GM19324 (cell line): ENCODE measurements at regions not wholly inside any gene's neighbourhood (a gene's known extent, or its start where the extent isn't known, plus 50 kb on each side); places are given as distances from the start of the nearest gene placed in this dataset.
"Not testable (repeated sequence)": the region's sequence is repeated elsewhere in the genome, so short reads cannot be mapped to it uniquely, and the experiment has no call there.

Source experiments
- ATAC-seq: cut with Tn5 transposase; IDR thresholded peaks from one replicate; pipeline ENCODE4 v1.9.1; 2021; ENCODE audit warnings: mild to moderate bottlenecking, moderate library complexity; ENCODE audit not compliant: unreplicated experiment, low FRiP score

GRCh38 chr1:61028136-61028535 is 54.2 kb upstream of the NFIA start:
- no peak for ATAC-seq

DNA sequence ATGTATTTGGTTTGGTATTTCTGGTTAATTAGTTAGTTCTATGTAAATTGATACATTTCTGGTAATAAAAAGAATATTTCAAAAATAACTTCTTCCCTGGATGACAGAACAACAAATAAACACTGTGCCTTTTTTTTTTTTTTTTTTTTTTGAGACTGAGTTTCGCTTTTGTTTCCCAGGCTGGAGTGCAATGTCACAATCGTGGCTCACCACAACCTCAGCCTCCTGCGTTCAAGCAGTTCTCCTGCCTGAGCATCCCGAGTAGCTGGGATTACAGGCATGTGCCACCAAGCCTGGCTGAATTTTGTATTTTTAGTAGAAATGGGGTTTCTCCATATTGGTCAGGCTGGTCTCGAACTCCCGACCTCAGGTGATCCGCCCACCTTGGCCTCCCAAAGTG is 64.3 kb upstream of the NFIA start:
- ATAC-seq: not testable (repeated sequence)

- ATAC-seq: no peak
These were observed 64.7 kb upstream of the NFIA start for GRCh38 chr1:61017651-61018050.

- ATAC-seq: no peak
These were observed 68.3 kb upstream of the NFIA start for GRCh38 chr1:61013946-61014667.

GRCh38 chr1:61013189-61013945 is 69.0 kb upstream of the NFIA start:
- no peak for ATAC-seq

DNA sequence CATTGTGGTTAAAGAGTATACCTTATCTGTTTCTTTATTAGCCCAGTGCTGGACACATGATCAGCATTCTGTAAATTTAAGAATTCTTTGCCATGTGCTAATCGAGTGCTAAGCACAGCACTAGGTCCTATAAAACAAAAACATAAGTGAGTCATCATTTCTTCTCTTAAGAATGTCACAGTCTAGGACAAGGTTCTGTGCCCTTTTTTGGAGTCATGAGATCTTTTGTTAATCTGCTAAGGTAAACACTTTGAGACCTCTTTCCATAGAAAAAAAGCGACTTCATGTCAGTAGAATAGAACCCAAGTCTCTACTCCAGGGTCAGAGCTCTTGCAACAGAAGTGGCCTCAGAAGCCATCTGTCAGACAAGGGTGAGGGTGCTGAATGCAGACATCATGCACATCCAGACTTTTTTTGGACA is 70.0 kb upstream of the NFIA start:
- no peak for ATAC-seq

DNA sequence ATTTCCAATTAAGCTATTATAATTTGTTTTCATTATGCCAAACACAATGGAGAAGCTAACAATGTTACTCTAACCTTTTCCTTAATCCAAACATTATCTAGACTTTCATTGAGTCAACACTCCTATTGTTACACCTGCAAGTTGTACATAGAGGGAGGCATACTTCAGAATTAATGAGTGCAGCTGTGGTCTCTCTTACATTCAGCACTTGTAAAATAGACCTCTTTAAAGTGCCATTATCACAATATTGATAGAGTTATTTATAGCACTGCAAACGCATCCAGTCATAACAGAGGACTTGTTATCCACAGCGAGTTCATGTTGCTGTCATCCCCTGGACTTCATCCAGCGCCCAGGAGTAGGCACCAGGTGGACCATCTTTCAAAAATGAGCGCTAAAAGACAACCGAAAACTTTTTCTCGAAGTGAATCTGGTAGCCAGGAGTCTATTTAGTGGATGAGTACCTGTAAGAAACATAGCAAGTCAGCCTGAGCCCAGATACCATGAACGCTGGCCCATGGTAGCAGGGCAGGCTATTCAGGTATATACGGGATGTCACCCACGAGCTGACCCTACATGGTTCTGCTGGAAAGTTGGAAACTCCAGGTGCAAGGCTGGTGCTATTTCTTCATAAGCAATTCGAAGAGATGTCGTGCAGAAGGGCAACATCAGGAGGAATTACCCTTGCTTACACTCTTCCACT is 70.6 kb upstream of the NFIA start:
- ATAC-seq: no peak

DNA sequence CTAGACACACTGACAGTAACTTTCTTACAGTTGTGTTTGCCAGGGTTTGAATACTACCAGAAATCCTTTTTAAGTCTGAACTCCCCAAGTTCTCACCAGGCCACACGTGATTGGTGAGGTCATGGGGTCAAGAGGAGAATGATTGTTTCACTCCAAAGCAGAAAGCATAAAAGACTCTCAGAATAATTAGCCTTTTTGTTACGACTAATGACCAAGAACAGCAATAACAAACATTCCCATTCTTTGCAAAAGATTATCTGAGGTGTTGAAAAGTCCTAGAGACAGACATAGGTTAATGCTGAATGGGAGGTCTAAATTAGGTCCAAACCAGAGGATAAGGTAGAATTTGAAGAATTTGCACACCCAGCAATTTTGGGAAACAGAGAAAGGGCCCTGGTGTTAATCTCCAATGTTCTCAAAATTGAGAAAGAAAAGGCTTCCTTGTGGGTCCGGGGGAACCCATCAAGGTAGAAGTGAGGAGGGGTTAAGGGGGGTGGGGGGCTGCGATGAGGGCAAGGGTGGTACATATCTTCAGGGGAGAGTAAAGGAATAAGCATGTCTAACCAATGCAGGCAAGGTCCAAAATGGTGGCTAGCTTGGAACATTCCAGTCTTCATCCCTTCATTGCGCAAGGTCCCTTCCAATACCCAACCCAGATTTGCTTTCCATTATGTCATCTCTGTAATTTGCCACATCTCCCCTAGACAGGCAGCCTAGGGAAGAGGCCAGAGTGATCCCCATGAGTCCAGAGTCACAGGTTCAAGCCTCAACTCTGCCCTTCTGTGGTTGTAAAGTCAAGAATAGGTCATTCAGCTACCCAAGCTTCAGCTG is 74.6 kb upstream of the NFIA start:
- no peak for ATAC-seq

DNA sequence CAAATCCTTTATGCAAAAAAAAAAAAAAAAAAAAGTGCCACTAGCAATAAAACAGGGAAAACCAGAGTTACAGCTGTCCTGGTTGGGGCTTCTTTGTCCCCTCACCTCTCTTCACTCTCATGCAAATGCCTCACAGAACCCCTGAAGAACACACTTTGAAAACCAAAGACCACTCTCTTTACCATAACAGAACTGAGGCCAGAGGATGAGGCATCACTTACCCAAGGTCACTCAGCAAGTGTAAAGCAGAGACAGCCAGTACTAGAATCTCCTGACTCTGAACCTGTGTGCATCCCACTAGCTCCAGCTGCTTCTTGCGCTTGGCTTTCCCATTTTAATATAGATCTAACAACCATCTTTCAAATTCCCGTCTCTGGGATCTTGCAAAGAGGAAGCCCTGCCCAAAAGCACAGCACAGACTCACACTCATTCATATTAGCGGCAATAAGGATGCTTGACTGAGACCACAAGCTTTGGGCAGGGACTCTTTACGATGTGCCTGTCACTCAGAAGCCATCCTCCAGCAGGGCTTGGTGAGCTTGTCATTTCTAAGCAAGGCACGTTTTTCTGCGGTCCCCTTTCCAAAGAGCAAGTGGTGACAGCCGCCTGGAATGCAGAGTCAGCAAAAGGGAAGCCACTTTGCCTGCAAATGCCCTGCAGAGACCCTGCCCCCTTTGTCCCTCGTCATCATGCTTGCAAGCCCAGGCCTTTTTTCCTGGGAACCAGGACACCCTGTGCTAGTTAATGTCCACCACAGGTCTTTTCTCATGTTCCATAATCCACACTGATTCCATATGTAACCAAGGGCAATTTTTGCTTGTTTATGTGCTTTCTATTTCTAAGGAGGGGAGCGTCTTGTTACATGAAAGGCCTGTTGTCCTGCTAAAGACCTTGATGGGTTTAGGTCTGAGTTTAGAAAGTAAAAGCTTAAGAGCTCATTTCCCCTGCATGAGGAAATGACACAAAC is 76.5 kb upstream of the NFIA start:
- ATAC-seq: no peak

- ATAC-seq: no peak
These were observed 77.9 kb upstream of the NFIA start for GRCh38 chr1:61004262-61005003.

- ATAC-seq: no peak
These were observed 82.0 kb upstream of the NFIA start for GRCh38 chr1:61000327-61000726.

- ATAC-seq: no peak
These were observed 83.6 kb upstream of the NFIA start for GRCh38 chr1:60998786-60999185.

GRCh38 chr1:60994828-60995492 is 87.4 kb upstream of the NFIA start:
- no peak for ATAC-seq

DNA sequence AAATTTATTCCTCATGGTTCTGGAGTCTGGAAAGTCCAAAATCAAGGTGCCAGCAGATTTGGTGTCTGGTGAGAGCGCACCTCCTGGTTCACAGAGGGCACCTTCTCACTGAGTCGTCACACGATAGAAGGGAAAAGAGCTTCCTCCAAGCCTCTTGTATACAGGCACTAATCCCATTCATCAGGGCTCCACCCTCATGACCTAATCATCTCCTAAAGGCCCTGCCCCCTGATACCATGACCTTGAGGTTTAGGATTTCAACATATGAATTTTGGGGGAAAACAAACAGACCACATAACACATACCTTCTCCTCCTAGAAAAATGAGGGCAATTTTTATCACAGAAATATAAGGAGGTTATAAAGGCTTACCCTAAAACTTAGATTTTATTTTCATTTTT is 88.0 kb upstream of the NFIA start:
- ATAC-seq: no peak

GRCh38 chr1:60992165-60992564 is 90.2 kb upstream of the NFIA start:
- no peak for ATAC-seq

DNA sequence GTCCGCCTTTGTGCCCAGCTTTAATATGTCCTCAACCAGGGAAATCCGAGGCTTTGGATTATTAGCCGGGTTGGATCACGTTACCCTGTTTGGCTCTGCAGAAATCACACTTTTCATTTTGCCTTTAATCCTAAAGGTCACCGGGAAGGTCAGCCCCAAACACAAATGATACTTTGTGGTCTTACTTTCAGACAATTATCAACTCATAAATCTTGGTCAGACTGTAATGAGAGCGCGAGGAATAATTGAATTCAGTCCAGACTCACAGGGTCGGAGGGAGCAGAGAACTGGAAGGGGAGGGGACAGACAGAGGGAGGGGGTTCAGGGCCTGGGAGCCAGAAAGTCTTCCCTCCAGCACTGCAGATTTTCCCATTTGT is 91.7 kb upstream of the NFIA start:
- ATAC-seq: no peak

DNA sequence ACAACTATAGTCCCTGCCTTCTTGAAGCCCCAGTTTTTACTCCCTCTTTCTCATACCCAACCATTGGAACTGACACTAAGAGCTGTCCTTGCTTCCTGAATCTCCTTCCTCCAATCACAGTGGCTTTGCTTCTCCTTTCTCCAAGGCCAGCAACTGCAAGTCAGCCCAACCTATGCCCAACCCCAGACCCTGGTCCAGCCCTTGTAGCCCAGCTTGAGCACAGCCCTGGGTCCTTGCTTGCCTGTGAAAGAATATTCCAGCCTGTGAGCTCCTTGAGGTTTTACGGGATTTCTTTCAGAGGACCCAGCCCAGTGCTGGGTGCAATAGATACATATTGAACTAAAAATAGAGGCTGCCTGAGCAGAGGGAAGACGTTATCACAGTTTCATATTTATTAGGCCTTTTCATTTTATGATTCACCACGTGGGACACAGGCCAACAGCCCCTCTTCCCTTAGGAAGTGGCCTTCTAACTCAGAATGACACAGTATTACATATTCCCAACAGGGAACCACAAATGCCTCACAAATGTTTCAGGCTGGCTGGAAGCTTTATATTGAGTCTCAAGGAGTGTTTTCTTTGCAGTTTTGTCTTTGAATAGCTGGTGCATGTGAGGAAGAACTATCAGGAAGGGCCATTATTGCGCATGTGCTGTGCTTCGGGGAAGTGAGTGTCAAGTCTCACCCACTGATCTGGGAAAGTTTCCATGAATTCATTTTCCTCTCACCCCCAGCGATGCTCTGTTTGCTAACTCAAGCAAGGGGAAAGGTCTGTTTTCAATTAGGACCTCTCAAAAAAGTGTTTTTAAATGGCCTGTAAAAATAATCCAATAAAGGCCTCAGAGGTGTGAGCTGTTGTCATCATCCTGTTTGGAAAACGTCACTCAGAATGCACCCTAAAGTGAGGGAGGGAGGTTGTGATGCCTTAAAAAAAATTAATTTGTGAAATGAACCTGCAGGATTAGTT is 92.3 kb upstream of the NFIA start:
- no peak for ATAC-seq
